ENCODE measurements at regions not wholly inside any gene's neighbourhood (a gene's known extent, or its start where the extent isn't known, plus 50 kb on each side); places are given as distances from the start of the nearest gene placed in this dataset.

DNA sequence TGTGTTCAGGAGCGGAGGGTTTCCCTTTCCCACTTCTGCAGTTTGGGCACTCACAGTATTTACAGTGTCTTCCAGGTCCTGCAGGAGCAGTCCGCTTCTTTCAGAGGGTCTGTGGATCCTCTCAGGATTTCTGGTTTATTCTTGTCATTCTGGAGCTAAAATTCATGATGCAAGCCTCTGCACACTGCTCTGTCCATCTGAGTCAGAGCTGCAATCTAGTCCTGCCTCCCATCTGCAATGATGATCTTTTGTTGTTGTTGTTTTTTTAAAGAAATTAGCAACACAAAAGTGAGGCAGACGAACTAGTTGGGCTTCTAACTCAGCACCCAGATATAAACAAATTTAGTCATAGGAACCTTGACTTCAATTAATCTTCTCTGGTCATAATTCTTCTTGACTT, 86.5 kb downstream of the DLEU7 start:
- Histone ChIP-seq H3K4me1 (no peaks in the 10 kb centered on the region), H3K4me3 (no peak overlapping the region), H3K27me3 (no peaks in the 10 kb centered on the region), H3K27ac (no peak overlapping the region), H3K9me3 (no peaks in the 10 kb centered on the region), H3K36me3 (no peaks in the 10 kb centered on the region)
- intact Hi-C loops (cut with DNase I), result no loop called here
- DNase-seq (no peak), FAIRE-seq (no peak), ATAC-seq (no peak)
- TF ChIP-seq, protein P1, sequence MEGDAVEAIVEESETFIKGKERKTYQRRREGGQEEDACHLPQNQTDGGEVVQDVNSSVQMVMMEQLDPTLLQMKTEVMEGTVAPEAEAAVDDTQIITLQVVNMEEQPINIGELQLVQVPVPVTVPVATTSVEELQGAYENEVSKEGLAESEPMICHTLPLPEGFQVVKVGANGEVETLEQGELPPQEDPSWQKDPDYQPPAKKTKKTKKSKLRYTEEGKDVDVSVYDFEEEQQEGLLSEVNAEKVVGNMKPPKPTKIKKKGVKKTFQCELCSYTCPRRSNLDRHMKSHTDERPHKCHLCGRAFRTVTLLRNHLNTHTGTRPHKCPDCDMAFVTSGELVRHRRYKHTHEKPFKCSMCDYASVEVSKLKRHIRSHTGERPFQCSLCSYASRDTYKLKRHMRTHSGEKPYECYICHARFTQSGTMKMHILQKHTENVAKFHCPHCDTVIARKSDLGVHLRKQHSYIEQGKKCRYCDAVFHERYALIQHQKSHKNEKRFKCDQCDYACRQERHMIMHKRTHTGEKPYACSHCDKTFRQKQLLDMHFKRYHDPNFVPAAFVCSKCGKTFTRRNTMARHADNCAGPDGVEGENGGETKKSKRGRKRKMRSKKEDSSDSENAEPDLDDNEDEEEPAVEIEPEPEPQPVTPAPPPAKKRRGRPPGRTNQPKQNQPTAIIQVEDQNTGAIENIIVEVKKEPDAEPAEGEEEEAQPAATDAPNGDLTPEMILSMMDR (IDR thresholded peaks at IDR 0.05), result no peak
- 71 to 77% methylated on average over 3 of the region's 3 CpGs for WGBS, 2 donors

GRCh38 chr13:50758796-50759195, 84.7 kb downstream of the DLEU7 start:
- 79 to 85% methylated on average over 1 of the region's 1 CpG for WGBS, 2 donors
- no peaks in the 10 kb centered on the region for H3K9me3 ChIP-seq
- H3K36me3 ChIP-seq, result no peaks in the 10 kb centered on the region
- TF ChIP-seq, protein P1 (IDR thresholded peaks at IDR 0.05), result no peak
- H3K27ac ChIP-seq, result no peak overlapping the region
- H3K27me3 ChIP-seq, result no peaks in the 10 kb centered on the region
- DNase-seq, result no peak
- no peak for ATAC-seq
- no peak for FAIRE-seq
- H3K4me1 ChIP-seq, result no peaks in the 10 kb centered on the region
- intact Hi-C loops (cut with DNase I), result no loop called here
- H3K4me3 ChIP-seq, result no peak overlapping the region

DNA sequence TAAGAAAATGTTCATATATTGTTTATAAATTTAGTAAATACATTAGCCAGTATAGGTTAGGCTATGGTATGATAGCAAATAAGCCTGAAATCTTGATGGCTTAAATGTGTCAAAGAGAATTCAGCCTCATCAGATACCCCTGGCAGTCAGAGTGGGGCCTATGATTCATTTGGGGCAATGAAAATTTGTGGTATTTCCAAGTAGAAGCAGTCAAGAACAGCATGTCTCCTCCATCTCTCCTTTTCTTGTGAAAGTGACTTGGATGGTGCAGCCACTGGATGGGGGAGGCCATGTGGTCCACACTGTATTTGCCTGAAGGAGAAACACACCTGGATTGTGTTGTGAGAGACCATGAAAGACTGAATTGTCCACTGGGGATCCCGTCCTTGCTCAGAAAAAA, 82.7 kb downstream of the DLEU7 start:
- Histone ChIP-seq H3K4me3 (no peak overlapping the region), H3K27me3 (no peaks in the 10 kb centered on the region), H3K36me3 (no peaks in the 10 kb centered on the region), H3K9me3 (no peaks in the 10 kb centered on the region), H3K4me1 (no peaks in the 10 kb centered on the region), H3K27ac (no peak overlapping the region)
- WGBS, 2 donors, result 58 to 60% methylated on average over 1 of the region's 1 CpG
- DNase-seq (no peak), FAIRE-seq (no peak), ATAC-seq (no peak)
- TF ChIP-seq, protein P1 (IDR thresholded peaks at IDR 0.05), result no peak
- intact Hi-C loops (cut with DNase I), result no loop called here

DNA sequence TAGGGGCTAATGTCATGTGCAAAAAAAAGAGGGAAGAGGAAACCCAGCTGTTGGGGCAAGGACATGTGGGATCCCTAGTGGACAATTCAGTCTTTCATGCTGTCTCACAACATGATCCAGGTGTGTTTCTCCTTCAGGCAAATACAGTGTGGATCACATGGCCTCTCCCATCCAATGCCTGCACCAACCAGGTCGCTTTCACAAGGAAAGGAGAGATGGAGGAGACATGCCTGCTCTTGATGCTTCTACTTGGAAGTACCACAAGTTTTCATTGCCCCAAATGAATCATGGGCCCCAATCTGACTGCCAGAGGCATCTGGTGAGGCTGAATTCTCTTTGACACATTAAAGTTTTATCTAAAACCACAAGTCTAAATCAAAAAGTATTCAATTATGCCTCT, 82.1 kb downstream of the DLEU7 start:
- ATAC-seq (no peak), DNase-seq (no peak), FAIRE-seq (no peak)
- TF ChIP-seq, protein P1 (IDR thresholded peaks at IDR 0.05), result no peak
- no peaks in the 10 kb centered on the region for H3K27me3 ChIP-seq
- no peaks in the 10 kb centered on the region for H3K36me3 ChIP-seq
- WGBS, 2 donors, result 93 to 97% methylated on average over 1 of the region's 1 CpG
- no peak overlapping the region for H3K27ac ChIP-seq
- intact Hi-C loops (cut with DNase I), result no loop called here
- no peaks in the 10 kb centered on the region for H3K9me3 ChIP-seq
- no peaks in the 10 kb centered on the region for H3K4me1 ChIP-seq
- no peak overlapping the region for H3K4me3 ChIP-seq

DNA sequence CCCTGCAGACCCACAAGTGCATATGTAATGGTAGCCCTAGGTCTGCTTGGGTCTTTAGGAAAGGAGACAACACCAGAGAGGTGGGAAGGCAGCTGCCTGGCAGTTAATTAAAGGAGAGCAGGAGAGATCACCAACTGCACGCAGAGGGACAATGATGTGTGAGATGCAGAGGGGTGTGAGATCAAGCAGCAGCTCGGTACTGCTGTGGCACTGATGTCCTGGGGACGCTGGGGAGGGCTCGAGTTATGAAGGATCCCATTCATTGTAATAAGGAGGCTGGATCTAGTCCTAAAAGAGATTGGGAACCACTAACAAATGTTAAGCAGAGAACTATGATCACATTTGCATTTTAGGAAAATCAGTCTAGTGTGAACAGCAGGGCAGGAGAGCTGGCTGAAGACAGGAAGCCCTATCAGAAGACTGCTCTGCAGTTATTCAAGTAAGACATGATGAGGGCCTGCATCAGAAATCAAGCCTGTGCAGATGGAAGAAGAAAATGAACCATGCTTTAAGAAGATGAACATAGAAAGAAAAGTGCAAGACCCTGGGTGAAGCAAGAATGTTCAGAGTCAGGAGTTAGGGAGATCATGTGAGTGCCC, 80.4 kb downstream of the DLEU7 start:
- no peak for FAIRE-seq
- WGBS, 2 donors, result 73 to 82% methylated on average over 4 of the region's 4 CpGs
- TF ChIP-seq, protein P1 (IDR thresholded peaks at IDR 0.05), result no peak
- ATAC-seq, result no peak
- H3K9me3 ChIP-seq, result no peaks in the 10 kb centered on the region
- no peaks in the 10 kb centered on the region for H3K36me3 ChIP-seq
- H3K4me3 ChIP-seq, result no peak overlapping the region
- H3K4me1 ChIP-seq, result no peaks in the 10 kb centered on the region
- no peak for DNase-seq
- intact Hi-C loops (cut with DNase I), result no loop called here
- no peaks in the 10 kb centered on the region for H3K27me3 ChIP-seq
- H3K27ac ChIP-seq, result no peak overlapping the region

All from pancreas (tissue), 10 donors.